ENCODE measurements at regions not wholly inside any gene's neighbourhood (a gene's known extent, or its start where the extent isn't known, plus 50 kb on each side); places are given as distances from the start of the nearest gene placed in this dataset.

GRCh38 chr4:159735281-159736207 lies 632.7 kb downstream of the RAPGEF2 start:
- no peak for DNase-seq (ENCODE audit: low read depth)
- no peak overlapping the region for H3K4me3 ChIP-seq (ENCODE audit: low read depth, low read length)
- no peak for TF ChIP-seq CTCF (IDR thresholded peaks at IDR 0.05; ENCODE audit: control insufficient read depth, extremely low read depth, insufficient read depth)

DNA sequence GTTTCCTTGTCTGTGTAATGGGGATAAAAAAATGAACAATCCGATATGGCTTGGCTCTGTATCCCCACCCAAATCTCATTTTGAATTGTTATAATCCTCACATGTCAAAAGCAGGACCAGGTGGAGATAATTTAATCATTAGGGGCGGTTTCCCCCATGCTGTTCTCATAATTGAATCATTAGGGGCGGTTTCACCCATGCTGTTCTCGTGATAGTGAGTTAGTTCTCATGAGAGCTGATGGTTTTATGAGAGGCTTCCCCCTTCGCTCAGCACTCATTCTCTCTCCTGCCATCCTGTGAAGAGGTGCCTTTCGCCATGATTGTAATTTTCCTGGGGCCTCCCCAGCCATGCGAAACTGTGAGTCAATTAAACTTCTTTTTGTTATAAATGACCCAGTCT lies 633.5 kb downstream of the RAPGEF2 start:
- no peak for DNase-seq (ENCODE audit: low read depth)
- H3K4me3 ChIP-seq (ENCODE audit: low read depth, low read length), result no peak overlapping the region
- TF ChIP-seq CTCF (IDR thresholded peaks at IDR 0.05; ENCODE audit: control insufficient read depth, extremely low read depth, insufficient read depth), result no peak

GRCh38 chr4:159743971-159744370 lies 641.1 kb downstream of the RAPGEF2 start:
- H3K4me3 ChIP-seq (ENCODE audit: low read depth, low read length), result no peak overlapping the region
- no peak for TF ChIP-seq CTCF (IDR thresholded peaks at IDR 0.05; ENCODE audit: control insufficient read depth, extremely low read depth, insufficient read depth)
- no peak for DNase-seq (ENCODE audit: low read depth)

- no peak for TF ChIP-seq CTCF (IDR thresholded peaks at IDR 0.05; ENCODE audit: control insufficient read depth, extremely low read depth, insufficient read depth)
- DNase-seq (ENCODE audit: low read depth), result no peak
- H3K4me3 ChIP-seq (ENCODE audit: low read depth, low read length), result no peak overlapping the region
Measured at GRCh38 chr4:159747983-159748382, 645.1 kb downstream of the RAPGEF2 start.

DNA sequence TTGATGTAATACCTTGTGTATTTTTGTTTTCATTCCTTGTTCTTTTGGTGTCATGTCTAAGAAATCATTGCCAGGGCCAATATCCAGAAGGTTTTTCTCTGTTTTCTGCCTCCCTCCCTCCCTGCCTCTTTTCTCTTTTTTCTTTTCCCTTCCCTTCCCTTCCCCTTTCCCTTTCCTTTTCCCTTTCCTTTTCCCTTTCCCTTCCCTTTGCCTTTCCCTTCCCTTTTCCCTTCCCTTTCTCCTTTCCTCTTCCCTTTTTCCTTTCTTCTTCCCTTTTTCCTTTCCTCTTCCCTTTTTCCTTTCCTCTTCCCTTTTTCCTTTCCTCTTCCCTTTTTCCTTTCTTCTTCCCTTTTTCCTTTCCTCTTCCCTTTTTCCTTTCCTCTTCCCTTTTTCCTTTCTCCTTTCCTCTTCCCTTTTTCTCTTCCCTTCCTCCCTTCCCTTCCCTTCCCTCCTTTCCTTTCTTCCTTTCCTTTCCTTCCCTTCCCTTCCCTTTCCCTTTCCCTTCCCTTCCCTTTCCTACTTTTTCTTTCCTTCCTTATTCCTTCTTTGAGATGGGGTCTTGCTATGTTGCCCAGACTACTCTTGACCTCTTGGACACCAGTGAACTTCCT lies 646.1 kb downstream of the RAPGEF2 start:
- DNase-seq (ENCODE audit: low read depth), result no peak
- H3K4me3 ChIP-seq (ENCODE audit: low read depth, low read length), result no peak overlapping the region
- TF ChIP-seq CTCF (IDR thresholded peaks at IDR 0.05; ENCODE audit: control insufficient read depth, extremely low read depth, insufficient read depth), result no peak

DNA sequence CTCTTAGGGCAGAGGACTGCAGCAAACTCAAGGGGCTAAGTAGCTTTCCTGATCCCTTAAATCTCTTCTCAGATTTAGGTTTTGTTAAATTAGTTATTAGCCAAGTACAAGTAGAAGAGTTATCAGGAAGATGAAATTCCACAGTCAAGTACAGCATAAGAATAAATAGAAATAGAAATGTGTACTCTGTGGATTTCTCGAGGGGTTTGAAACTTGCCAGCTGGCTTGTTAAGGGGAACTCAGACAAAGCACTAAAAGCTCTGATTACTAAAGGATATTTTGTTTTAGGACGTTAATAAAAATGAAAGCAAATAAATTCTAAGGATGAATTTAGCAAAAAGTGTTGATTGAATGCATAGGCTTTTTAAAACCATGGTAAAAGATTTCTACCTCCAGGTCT lies 654.6 kb downstream of the RAPGEF2 start:
- no peak for TF ChIP-seq CTCF (IDR thresholded peaks at IDR 0.05; ENCODE audit: control insufficient read depth, extremely low read depth, insufficient read depth)

More for the DNA sequence above, 654.6 kb downstream of the RAPGEF2 start:
- DNase-seq (ENCODE audit: low read depth), result no peak
- no peak overlapping the region for H3K4me3 ChIP-seq (ENCODE audit: low read depth, low read length)
